PC-9 (cell line): ENCODE measurements at regions not wholly inside any gene's neighbourhood (a gene's known extent, or its start where the extent isn't known, plus 50 kb on each side); places are given as distances from the start of the nearest gene placed in this dataset.
"Not testable (repeated sequence)": the region's sequence is repeated elsewhere in the genome, so short reads cannot be mapped to it uniquely, and the experiment has no call there.

ENCODE experiments used
- BruUV-seq: library from RNA; stranded (reverse); fragments of 400-500 nt; replicated peaks from 2 replicates; lab custom pipeline; 2021; lab: Mats Ljungman, UMichigan
- CTCF ChIA-PET: fragments of 300-600 bp; sonication (Branson Sonifier 250); formaldehyde crosslinking; loops from one replicate; lab custom pipeline; 2022; ENCODE audit warnings: antibody characterized with exemption; lab: Charles Lee
- POLR2A ChIA-PET: fragments of 300-600 bp; sonication (Branson Sonifier 250); formaldehyde crosslinking; loops from one replicate; lab custom pipeline; 2022; ENCODE audit warnings: antibody characterized with exemption; ENCODE audit not compliant: unreplicated experiment; lab: Charles Lee
- DNase-seq, 2 experiments: peaks; one replicate each; pipeline versions ENCODE4 v3.0.0 to v3.0.0-alpha.2; 2015 to 2022; ENCODE audit warnings: mixed read lengths in 1 of 2
- H2AFZ ChIP-seq: fragments of 200-600 bp; sonication (generic); 2 replicates; pipeline ENCODE4 v1.8.1; 2017; ENCODE audit warnings: antibody characterized with exemption
- H3F3A ChIP-seq: fragments of 200-600 bp; sonication (generic); 2 replicates; pipeline ENCODE4 v1.8.1; 2017; ENCODE audit warnings: antibody characterized with exemption, mild to moderate bottlenecking, low read depth; ENCODE audit not compliant: insufficient read depth
- H3K27ac ChIP-seq: fragments of 200-600 bp; sonication (generic); 2 replicates; pipeline ENCODE4 v1.6.1; 2016; ENCODE audit warnings: mixed run types
- H3K27me3 ChIP-seq: fragments of 200-600 bp; sonication (generic); 2 replicates; pipeline ENCODE4 v1.6.1; 2016; ENCODE audit warnings: low read depth, mixed run types; ENCODE audit not compliant: insufficient read depth
- H3K36me3 ChIP-seq: fragments of 200-600 bp; sonication (generic); 2 replicates; pipeline ENCODE4 v1.6.1; 2016; ENCODE audit warnings: low read depth, mixed run types
- H3K4me1 ChIP-seq: fragments of 200-600 bp; sonication (generic); replicated peaks from 2 replicates; pipeline ENCODE4 v1.6.1; 2016; ENCODE audit warnings: mixed run types; ENCODE audit not compliant: insufficient read depth
- H3K4me2 ChIP-seq: fragments of 200-600 bp; sonication (generic); 2 replicates; pipeline ENCODE4 v1.6.1; 2017; ENCODE audit warnings: mixed run types
- H3K4me3 ChIP-seq: fragments of 200-600 bp; sonication (generic); 2 replicates; pipeline ENCODE4 v1.6.1; 2016; ENCODE audit warnings: mixed run types
- H3K79me2 ChIP-seq: fragments of 200-600 bp; sonication (generic); 2 replicates; pipeline ENCODE4 v1.6.1; 2017; ENCODE audit warnings: low read depth, mixed run types
- H3K9me2 ChIP-seq: fragments of 200-600 bp; sonication (generic); 2 replicates; pipeline ENCODE4 v1.8.1; 2017; ENCODE audit warnings: mild to moderate bottlenecking; ENCODE audit not compliant: insufficient read depth
- H3K9me3 ChIP-seq: fragments of 200-600 bp; sonication (generic); 2 replicates; pipeline ENCODE4 v1.8.1; 2016; ENCODE audit warnings: low read depth; ENCODE audit not compliant: insufficient read depth
- H4K20me1 ChIP-seq: fragments of 200-600 bp; sonication (generic); 2 replicates; pipeline ENCODE4 v1.8.1; 2017; ENCODE audit not compliant: insufficient read depth
- CTCF ChIP-seq: fragments of 200-600 bp; sonication (generic); conservative IDR thresholded peaks from 2 replicates; pipeline ENCODE4 v1.6.1; 2017; ENCODE audit warnings: mixed run types, antibody characterized with exemption, mild to moderate bottlenecking, moderate library complexity
- EZH2 ChIP-seq: fragments of 200-600 bp; sonication (generic); IDR thresholded peaks from 2 replicates; pipeline ENCODE4 v1.8.0; 2017; ENCODE audit warnings: antibody characterized with exemption, low read depth
- intact Hi-C: fragments of 100-400 bp; cut with micrococcal nuclease; formaldehyde crosslinking; loops from one replicate; pipeline ENCODE4 v1.10.0; 2022; ENCODE audit not compliant: unreplicated experiment

- H3K4me1 ChIP-seq, H3K27me3 ChIP-seq, H3K36me3 ChIP-seq, H3K9me2 ChIP-seq, H3K27ac ChIP-seq, intact Hi-C loops, BruUV-seq, H3K4me3 ChIP-seq, CTCF ChIA-PET, H4K20me1 ChIP-seq, POLR2A ChIA-PET, H3K9me3 ChIP-seq, DNase-seq, H3F3A ChIP-seq, H3K4me2 ChIP-seq, H2AFZ ChIP-seq, H3K79me2 ChIP-seq: not testable (repeated sequence)
These were observed 69.1 kb downstream of the ZNF518B start for GRCh38 chr4:10388146-10388545.

DNA sequence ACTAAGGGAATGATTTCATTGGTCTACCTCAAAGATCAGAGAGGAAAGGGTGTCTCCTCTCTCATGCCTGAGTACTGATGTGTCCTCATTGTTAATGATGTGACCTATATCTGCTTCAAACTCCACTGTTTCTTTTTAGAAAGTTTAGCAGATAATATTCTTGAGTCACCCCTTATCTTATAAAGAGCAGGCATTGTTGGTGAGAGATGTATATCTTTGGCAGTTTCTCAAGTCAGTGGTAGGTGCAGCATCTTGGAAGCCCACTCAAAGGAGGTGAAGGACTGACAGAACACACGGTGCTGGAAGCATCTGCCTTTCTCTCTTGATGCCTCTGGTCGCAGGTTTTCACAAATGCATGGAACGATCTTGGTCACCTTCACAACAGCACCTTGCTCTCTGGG lies 71.2 kb downstream of the ZNF518B start:
- Histone ChIP-seq H3F3A (no peaks in the 10 kb centered on the region), H3K9me3 (no peaks in the 10 kb centered on the region), H2AFZ (no peak overlapping the region), H3K4me2 (no peak overlapping the region), H3K9me2 (no peaks in the 10 kb centered on the region), H4K20me1 (no peaks in the 10 kb centered on the region), H3K79me2 (no peaks in the 10 kb centered on the region), H3K27ac (no peak overlapping the region), H3K36me3 (no peaks in the 10 kb centered on the region), H3K27me3 (no peaks in the 10 kb centered on the region), H3K4me3 (no peak overlapping the region), H3K4me1 (no peaks in the 10 kb centered on the region)
- intact Hi-C loops, result no loop called here
- POLR2A ChIA-PET, result no interaction called here
- TF ChIP-seq EZH2, result no peak
- TF ChIP-seq CTCF, result no peak
- no peak for DNase-seq
- CTCF ChIA-PET, result no interaction called here
- BruUV-seq, result no TSS peak

- Histone ChIP-seq H3K27ac (no peak overlapping the region), H3K79me2 (no peaks in the 10 kb centered on the region), H3K4me1 (no peaks in the 10 kb centered on the region), H3K27me3 (no peaks in the 10 kb centered on the region), H3K36me3 (no peaks in the 10 kb centered on the region), H4K20me1 (no peaks in the 10 kb centered on the region), H3K4me3 (no peak overlapping the region), H3F3A (no peaks in the 10 kb centered on the region), H3K4me2 (no peak overlapping the region), H3K9me2 (no peaks in the 10 kb centered on the region), H3K9me3 (no peaks in the 10 kb centered on the region), H2AFZ (no peak overlapping the region)
- TF ChIP-seq CTCF (no peak), EZH2 (no peak)
- ChIA-PET CTCF (no interaction called here), POLR2A (no interaction called here)
- DNase-seq, result no peak
- intact Hi-C loops, result no loop called here
- no TSS peak for BruUV-seq
These were observed 72.3 kb downstream of the ZNF518B start for GRCh38 chr4:10384974-10385373.

- Histone ChIP-seq H3F3A (no peaks in the 10 kb centered on the region), H3K4me2 (no peak overlapping the region), H3K27ac (no peak overlapping the region), H3K27me3 (no peaks in the 10 kb centered on the region), H3K9me2 (no peaks in the 10 kb centered on the region), H3K9me3 (no peaks in the 10 kb centered on the region), H3K79me2 (no peaks in the 10 kb centered on the region), H3K36me3 (no peaks in the 10 kb centered on the region), H2AFZ (no peak overlapping the region), H3K4me3 (no peak overlapping the region), H4K20me1 (no peaks in the 10 kb centered on the region), H3K4me1 (no peaks in the 10 kb centered on the region)
- TF ChIP-seq EZH2 (no peak), CTCF (no peak)
- BruUV-seq, result no TSS peak
- ChIA-PET CTCF (no interaction called here), POLR2A (no interaction called here)
- DNase-seq, result no peak
- intact Hi-C loops, result no loop called here
These were observed 73.8 kb downstream of the ZNF518B start for GRCh38 chr4:10383417-10383816.

DNA sequence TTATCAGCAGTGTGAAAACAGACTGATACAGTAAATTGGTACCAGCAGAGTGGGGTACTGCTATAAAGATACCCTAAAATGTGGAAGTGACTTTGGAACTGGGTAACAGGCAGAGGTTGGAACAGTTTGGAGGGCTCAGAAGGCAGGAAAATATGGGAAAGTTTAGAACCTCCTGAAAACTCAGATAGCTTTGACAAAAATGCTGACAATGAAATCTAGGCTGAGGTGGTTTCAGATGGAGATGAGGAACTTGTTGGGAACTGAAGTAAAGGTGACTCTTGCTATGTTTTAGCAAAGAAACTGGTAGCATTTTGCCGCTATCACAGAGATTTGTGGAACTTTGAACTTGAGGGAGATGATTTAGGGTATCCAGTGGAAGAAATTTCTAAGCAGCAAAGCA lies 75.1 kb downstream of the ZNF518B start:
- H3K9me3 ChIP-seq, POLR2A ChIA-PET, intact Hi-C loops: not testable (repeated sequence)

More for the DNA sequence above, 75.1 kb downstream of the ZNF518B start:
- CTCF ChIA-PET, H3K79me2 ChIP-seq, DNase-seq, H3K4me2 ChIP-seq, BruUV-seq, H3K27me3 ChIP-seq, H3K4me3 ChIP-seq, H3K36me3 ChIP-seq, H3K4me1 ChIP-seq, H3K9me2 ChIP-seq, H3K27ac ChIP-seq, H3F3A ChIP-seq, H4K20me1 ChIP-seq, H2AFZ ChIP-seq: not testable (repeated sequence)
